HG02678 (cell line): ENCODE measurements at regions not wholly inside any gene's neighbourhood (a gene's known extent, or its start where the extent isn't known, plus 50 kb on each side); places are given as distances from the start of the nearest gene placed in this dataset.
"Not testable (repeated sequence)": the region's sequence is repeated elsewhere in the genome, so short reads cannot be mapped to it uniquely, and the experiment has no call there.

Experiments used
- ATAC-seq: cut with Tn5 transposase; IDR thresholded peaks from one replicate; pipeline ENCODE4 v1.9.1; 2021; ENCODE audit warnings: mild to moderate bottlenecking, moderate library complexity; ENCODE audit not compliant: unreplicated experiment

DNA sequence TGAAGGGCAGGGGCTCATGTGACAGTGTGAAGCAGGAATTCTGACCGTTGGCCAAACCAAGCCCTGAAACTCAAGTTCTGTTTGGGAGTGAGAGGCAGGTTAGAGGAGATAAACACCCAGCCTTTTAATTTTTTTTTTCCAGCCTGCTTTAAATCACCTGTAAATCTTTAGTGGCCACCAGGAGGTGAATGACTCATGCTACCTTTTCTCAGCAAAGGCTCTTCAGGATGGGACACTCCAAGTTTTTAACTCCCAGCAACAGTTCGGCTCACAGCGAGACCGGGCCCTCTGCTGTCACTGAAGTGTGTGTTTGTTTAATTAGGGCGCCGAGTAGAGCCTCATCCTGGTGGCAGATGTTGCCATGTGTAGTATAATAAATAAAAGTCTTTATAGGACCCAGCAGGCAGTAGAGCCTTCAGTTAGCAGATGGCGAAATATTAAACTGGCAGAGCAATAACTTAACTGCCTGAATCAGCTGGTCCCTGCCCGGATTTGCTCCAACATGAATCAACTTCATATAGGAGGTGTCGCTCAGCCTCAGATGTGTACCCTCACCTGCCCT, 180.3 kb downstream of the NPIPA7 start:
- not testable (repeated sequence) for ATAC-seq

DNA sequence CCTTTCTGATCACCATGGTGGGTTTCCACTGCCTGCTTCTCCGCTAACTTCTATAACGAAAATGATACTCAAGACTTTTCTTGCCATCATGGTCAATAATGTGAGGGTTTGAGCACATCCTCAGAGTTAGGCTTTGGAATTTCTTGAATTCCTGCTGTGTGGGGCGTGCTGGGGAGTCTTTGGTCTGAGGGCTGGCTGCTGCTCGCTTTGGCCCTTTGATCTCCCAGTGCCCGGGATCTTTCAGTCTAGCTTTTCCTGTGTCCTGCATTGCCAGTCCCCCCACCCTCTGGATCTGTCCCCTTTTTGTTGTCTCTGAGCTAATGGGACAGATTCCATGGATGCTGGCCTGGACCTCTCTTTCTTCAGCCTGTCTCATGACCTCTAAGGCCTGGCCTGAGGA, 182.6 kb downstream of the NPIPA7 start:
- ATAC-seq: not testable (repeated sequence)

DNA sequence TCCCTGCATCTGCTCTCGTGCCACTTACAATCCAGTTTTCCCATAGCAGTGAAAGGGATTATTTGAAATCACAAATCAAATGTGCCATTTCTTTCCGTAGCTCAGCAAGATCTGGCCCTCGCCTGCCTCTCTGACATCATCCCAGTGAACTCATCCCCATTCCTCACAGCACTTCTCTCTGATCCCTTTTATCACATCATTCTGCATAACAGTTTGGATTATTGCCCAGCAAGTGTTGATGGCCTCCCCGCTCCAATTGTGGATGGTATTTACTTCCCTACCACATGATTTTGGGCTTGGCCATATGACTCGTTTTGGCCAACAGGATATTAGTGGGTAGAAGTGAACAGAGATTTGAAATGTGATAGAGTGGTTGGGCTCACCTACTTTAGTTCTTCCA, 185.0 kb downstream of the NPIPA7 start:
- ATAC-seq: not testable (repeated sequence)

DNA sequence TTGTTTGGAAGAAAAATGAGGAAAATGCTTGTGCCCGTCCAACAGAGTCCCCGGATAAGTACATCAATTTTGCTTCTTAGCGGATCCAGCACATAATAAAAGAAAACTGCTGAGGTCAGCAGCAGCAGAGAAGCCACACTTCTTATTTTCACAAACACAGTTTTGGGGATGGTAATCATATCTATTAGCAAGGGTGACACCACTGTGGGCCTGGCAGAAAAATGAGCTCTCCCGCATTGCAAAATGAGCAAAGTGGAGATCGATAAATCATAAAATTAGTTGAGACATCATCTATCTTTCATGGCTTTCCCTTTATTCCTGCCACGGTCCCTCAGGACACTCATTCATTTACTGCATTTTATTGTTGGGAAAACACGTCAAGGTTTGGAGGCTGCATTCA, 186.4 kb downstream of the NPIPA7 start:
- ATAC-seq: not testable (repeated sequence)

DNA sequence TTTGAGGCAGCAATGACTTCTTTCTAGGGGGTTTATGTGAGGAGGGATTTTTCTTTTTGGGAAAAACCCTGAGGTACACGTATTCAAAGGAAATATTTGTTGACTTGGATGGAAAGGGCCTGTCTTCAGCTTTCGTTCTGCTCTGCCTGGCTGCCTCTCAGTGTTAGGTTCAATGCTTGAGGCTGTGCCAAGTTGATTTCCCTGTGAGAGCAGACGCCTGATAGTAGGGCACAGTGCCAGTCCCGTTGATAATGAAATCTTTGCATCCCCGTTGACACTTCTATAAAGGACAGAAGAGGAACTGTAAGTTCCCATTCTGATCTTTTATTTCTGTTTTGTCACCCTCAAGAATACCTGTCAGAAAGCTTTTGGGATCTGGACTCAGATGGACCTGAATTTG, 191.1 kb downstream of the NPIPA7 start:
- ATAC-seq: not testable (repeated sequence)

DNA sequence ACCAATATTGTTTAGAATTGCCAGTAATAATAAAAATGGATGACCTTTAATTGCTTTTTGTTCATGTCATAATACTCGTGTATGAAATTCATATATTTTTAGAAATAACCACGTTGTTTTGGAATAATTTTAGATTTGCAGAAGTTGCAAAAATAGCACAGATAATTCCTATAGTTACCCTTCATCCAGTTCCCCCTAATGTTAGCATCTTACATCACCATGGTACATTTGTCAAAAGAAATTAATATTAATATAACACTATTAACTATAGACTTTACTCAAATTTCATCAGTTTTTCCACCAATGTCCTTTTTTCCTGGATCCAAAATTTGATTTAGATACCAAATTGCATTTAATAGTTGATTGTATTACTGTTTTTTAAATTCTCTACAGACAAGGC, 191.9 kb downstream of the NPIPA7 start:
- ATAC-seq: not testable (repeated sequence)

DNA sequence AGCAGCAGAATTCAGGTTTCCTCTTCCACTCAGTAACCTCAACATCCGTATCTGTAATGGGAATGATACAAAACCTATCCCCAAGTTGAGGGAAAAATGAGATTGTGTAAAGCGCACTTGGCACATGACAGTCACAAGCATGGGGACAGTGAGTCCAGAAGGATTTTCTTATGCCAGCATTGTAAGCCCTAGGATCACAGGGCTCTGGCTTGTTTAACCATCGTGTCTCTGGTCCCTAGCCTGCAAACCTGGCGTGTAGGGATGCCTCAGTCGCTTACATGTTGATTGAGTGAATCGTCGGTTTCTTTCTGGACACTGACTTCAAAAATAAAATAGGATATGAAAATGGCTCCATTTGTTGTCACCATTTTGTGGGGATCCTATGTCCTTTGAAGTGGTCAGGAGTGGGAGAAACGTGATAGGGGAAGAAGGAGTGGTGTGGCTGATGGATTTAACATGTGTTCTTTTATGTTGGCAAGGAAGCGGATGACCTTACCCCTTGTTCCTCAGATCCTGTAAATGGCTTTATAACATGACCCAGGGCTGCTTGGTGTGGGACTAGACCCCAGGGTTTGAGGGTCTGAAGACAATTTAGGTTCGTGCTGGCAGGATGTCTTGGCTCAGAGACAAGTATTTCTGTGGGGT, 193.3 kb downstream of the NPIPA7 start:
- ATAC-seq: not testable (repeated sequence)

DNA sequence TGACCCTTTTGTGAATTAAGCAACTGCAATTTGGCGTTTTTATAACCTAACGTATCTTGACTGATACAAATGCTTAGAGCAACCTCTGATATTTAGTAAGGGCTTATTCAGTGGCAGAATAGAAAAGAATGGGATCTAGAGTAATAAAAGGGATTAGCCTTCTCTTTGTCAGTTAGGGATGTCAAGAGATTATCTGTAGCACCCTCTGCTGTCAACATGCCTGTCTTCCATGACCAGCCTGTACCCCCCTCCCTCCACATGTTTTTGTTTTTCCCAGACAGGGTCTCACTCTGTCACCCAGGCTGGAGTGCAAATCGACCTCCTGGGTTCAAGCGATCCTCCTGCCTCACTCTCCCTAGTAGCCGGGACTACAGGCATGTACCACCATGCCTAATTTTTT, 198.1 kb downstream of the NPIPA7 start:
- not testable (repeated sequence) for ATAC-seq

DNA sequence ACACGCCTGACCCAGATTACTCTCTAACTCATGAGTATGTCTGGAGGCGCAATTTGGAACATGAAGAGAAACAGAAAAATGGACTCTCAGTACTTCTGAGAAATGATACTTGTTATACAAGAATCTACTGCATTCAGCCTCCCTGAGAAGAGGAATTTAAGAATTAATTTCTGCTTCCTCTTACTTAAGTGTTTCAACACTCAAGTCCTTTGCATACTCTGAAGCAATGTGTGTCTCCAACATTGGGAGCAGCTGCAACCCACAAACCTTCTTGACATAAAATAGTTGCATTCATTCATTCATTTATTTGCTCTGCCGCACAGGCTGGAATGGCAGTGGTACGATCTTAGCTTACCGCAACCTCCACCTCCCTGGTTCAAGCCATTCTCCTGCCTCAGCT, 199.8 kb downstream of the NPIPA7 start:
- ATAC-seq: no peak

DNA sequence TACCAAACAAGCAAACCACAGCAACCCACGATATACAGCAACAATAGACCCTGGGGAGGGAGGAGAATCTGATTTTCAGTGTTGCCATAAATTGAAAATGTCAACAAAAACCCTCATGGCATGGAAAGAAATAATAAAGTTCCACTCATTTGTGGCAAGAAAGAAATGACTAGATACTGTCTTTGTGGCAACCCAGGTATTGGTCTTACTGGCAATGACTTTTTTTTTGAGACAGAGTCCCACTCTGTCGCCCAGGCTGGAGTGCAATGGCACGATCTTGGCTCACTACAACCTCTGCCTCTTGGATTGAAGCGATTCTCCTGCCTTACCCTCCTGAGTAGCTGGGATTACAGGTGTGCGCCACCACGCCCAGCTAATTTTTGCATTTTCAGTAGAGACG, 204.0 kb downstream of the NPIPA7 start:
- ATAC-seq: not testable (repeated sequence)

DNA sequence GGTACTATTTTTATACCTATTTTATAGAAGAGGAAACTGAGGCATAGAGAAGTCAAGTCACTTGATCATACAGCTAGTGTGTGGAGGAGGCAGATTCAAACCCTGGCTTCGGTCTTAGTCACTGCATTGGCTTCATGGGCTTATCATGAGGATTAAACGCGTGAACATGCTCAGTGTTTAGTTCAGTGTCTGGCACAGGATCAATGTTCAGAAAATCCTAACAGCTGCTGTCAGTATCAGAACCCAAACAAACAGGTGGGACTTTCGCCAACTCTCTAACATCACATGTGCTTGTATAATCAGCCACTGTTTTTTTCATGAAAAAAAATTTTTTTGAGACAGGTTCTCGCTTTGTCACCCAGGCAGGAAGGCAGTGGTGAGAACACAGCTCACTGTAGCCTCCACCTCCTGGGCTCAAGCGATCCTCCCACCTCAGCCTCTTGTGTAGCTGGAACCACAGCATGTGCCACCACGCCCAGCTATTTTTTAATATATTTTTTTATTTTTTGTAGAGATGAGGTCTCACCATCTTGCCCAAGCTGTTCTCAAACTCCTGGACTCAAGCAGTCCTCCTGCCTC, 207.2 kb downstream of the NPIPA7 start:
- ATAC-seq: not testable (repeated sequence)

DNA sequence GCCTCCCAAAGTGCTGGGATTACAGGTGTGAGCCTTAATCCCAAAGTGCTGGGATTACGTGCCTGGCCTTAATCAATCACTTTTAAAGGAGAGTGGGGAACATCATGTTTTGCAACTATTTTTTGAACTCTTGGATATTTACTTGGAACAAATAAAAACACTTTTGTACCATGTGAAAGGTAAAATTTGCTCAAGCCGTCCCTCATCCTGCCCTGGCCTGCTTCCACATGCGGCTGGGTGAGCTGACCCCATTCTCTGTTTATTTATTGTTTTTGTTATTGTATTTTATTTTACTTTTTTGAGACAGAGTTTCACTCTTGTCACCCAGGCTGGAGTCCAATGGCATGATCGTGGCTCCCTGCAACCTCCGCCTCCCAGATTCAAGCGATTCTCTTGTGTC, 208.0 kb downstream of the NPIPA7 start:
- ATAC-seq: not testable (repeated sequence)

DNA sequence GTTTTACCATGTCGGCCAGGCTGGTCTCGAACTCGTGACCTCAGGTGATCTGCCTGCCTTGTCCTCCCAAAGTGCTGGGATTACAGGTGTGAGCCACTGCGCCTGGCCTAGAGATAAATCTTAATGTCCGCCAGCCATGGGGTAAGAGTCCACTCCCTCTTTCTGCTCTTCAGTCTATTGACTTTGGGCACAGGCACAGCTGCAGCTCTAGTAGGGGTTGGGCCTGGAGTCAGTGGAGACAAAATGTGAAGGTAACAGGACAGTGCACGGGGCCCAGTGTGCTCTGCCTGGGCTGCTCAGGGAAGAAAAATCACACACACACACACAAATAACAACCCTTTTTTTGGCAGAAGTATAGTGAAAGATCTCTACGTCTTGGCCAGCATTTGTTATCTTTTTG, 209.5 kb downstream of the NPIPA7 start:
- not testable (repeated sequence) for ATAC-seq

DNA sequence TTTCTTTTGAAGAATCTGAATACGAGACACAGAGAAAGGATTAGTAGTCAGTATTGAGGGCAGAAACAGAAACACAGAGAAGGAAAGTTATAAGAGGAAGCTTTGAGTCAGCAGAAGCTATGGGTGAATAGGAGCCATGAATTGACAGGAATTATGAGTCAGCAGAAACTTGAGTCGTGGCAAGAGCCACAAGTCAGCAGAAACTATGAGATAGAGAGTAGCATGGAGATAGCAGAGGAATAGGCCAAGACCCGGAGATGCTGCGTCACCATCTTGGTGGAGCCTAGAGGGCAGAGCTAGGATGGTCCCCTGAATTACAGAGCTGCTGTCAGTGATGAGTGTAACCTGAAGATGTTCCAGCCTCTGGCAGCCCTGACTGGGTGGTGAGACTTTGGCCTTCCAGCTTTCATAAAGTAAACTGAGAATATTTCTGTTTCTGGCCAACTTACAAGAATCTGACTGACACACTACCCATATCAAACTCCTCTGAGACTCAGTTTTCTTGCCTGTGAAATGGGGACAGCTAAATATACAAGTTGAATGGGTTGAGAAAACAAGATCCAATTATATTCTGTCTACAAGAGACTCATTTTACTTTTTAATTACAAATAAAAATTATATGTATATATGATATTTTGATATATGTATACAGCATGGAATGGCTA, 211.8 kb downstream of the NPIPA7 start:
- ATAC-seq: peak; percentile 33

DNA sequence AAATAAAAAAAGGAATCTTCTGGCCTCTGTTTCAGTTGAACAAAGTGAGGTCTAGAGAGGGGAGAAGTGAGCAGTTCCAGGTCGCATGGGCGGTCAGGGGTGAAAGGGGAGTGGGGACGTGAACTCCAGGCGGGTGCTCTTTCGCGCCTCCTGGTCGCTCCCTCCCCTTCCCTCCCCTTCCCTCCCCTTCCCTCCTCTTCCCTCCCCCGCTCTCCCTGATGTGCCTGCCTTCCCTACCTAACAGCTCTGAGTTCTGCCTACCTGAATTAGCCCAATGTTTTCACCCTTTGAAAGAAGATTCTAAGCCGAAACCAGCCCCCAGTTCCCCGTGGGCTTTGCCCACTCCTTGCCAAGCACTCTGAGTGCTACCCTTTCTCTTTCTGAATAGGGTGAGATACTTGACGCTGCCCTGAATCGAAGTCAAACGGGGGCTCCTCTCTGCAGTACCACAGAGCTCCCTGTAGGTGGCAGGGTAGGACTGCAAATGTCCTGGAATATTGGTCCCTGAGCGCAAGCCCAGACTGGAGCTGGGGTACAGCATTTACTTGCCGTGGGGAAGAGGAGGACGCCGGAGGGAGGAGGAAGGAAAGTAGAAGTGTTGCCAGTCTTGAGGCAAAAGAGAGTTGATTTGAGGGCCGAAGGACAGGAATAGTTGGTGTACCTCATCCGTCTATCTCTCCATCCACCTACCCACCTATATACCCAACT, 214.4 kb downstream of the NPIPA7 start:
- peak; percentile 61 for ATAC-seq

DNA sequence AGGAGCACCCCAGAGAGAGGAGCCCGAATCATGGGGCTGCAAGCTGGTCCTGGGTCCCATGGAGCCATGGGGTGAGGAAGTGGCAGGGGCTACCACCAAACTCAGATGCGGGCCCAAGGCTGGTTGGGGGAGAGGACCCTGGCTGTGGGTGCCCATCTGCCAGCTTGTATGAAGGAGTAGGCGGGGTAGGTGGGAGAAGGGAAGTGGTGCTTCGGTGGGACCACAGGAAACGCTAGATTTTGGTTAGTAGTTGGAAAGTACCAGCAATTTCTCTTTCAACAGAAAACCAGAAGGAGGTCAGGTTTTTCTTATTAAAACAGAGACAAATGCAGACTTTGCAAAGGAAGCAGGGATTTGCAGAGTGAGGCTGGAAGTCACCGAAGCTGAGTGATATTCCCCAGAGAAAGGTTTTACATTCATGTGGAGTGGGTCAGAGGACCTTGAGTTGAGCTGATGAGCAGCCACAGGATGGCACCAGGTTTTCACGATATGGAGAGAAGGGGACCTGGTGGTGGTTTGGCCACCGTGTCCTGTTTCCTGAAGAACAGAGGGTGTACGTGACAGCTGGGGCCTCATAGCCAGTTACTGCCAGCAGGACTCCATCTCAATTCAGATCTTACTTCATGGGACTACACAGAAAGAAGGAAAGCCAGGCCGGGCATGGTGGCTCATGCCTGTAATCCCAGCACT, 216.2 kb downstream of the NPIPA7 start:
- peak; percentile 43 for ATAC-seq

DNA sequence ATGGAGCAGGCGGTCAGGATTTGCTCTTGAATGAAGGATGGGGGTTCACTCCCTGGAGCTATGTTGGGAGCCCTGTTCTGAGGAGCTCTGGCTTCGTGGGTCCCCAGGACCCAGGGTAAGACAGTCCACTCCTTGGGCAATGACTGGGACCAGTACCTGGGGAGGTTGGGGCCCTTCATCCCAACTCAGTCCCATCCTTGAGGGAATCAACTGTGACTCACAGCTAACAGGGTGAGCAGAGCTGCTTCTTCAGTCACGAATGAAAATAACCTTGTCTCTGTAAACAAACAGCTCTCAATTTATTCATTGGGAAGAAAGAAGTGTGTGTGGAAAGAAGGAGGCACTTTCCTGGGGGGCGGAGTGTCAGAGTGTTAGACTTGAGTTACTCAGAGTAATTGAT, 222.3 kb downstream of the NPIPA7 start:
- not testable (repeated sequence) for ATAC-seq

DNA sequence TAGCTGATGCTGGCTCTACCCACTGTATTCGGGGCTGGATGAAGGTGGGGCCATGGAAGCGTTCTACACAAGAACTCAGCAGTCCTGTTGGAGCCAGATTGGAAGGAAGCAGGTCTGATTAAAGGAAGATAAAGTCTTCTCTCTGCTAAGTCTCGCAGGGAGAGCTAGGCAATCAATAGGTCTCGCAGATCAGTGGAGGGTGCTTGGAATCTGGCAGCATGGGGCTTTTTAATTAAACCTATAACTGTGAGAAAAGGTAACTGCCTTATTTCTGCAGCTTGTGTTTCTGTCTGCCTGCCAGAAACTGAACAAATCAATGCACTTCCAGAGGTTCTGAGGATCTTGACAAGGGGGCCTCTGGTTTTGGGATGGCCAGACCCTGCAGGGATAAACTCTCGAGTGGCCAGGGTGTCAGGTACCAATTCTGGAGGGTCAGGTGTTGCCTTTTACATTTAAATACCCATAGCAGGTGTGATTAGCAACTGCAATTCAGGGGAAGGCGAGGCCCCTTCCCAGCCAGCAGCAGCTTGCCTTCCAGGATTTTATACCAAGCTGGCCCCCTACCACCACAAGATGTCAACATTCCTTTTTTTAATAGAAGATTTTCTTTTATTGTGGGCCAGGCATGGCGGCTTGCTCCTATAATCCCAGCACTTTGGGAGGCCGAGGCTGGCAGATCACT, 228.6 kb downstream of the NPIPA7 start:
- not testable (repeated sequence) for ATAC-seq

DNA sequence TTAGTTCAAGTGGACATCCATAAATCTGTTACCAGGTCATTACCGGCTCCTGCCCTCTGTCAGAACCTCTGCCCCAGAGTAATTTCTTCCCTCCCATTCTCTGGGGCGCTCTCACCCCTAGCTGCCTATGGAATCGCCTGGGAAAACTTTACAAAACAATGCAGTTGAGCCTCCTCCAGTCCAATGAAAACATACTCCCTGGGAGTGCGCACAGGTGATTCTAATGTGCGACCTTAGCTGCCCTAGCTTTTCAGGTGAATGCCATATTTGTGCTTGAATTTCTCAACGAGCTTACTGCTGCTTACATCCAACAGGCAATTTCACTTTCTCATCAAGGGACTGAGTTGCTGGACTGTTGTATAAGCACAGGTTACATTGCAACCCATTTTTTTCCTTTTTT, 230.7 kb downstream of the NPIPA7 start:
- ATAC-seq: not testable (repeated sequence)

DNA sequence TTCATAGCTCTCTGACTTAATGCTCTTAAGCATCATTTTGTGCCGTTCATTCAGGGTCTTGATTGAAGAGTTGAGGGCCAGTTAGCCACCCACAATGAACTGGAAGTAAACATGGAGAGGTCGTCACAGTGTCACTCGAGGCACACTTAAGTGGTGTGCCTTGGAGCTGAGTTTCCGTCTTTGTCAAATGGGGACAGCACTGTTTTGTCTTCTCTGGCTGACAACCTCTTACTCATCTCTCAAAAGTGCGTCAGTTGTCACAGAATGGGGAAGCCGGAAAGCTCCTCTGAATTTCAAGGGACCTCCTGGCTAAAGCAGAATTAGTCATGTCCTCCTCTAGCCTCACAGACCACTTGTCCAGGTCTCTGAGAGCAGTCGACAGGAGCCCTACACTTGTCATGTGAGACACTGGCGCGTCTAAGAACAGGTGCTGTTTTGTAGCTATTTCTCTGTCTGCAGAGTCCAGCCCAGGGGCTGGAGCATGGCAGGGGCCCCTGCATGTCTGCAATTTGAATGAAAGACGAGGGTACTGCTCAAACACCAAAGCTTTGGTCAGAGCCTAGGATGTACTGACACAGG, 231.5 kb downstream of the NPIPA7 start:
- ATAC-seq: not testable (repeated sequence)
